Liver (tissue), 3 donors: ENCODE measurements at regions not wholly inside any gene's neighbourhood (a gene's known extent, or its start where the extent isn't known, plus 50 kb on each side); places are given as distances from the start of the nearest gene placed in this dataset.

ENCODE experiments used
- FOXA1 ChIP-seq: IDR thresholded peaks from 2 replicates; pipeline ENCODE4 v1.6.1; 2016; ENCODE audit warnings: antibody characterized with exemption
- GABPA ChIP-seq, 2 donors: IDR thresholded peaks in 1 of 2; conservative IDR thresholded peaks in 1 of 2; 2 replicates each; pipeline ENCODE4 v1.6.1; 2016; ENCODE audit warnings: antibody characterized with exemption in 2 of 2, mild to moderate bottlenecking in 1 of 2, moderate library complexity in 1 of 2
- JUND ChIP-seq, 2 donors: IDR thresholded peaks; 2 replicates each; pipeline ENCODE4 v1.6.1; 2016; ENCODE audit warnings: antibody characterized with exemption in 2 of 2
- RXRA ChIP-seq, 2 donors: IDR thresholded peaks; 2 replicates each; pipeline ENCODE4 v1.6.1; 2017 to 2018; ENCODE audit warnings: antibody characterized with exemption in 2 of 2, mild to moderate bottlenecking in 1 of 2
- TAF1 ChIP-seq: conservative IDR thresholded peaks from 2 replicates; pipeline ENCODE4 v1.6.1; 2016; ENCODE audit warnings: antibody characterized with exemption, mild to moderate bottlenecking
- TF ChIP-seq, protein P1 (sequence below): fragments of 150-350 bp; IDR thresholded peaks from 2 replicates; pipeline ENCODE4 v1.5.1; 2017; ENCODE audit warnings: improper control_type of control experiment, low read depth, low read length; ENCODE audit not compliant: missing input control
- TF ChIP-seq, protein P2 (sequence below): IDR thresholded peaks from 2 replicates; pipeline ENCODE4 v1.6.1; 2016; ENCODE audit warnings: antibody characterized with exemption, mild to moderate bottlenecking
- TF ChIP-seq, protein P3 (sequence below): IDR thresholded peaks from 2 replicates; pipeline ENCODE4 v1.6.1; 2016; ENCODE audit warnings: antibody characterized with exemption
- donor health status: healthy.
- donor health status: healthy.

DNA sequence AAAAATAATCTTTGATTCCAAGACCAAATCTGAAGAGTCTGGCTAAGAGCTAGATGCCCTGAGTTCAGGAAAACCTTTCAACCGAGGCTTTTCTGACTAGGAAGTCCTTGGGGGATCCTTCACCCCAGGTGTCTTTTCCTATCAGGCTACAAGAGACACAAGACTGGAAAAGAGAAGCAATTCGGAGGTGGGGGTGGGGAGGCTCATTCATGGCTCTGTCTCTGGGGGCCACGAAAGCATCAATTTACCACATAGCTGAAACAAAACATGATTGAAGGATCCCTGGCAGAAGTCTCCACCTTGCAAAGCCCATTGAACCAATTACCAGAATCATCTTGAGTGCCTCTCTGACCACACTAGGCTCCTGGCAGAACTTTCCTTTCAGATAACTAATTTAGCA is 239.8 kb upstream of the SALL1 start:
- TF ChIP-seq, protein P1, sequence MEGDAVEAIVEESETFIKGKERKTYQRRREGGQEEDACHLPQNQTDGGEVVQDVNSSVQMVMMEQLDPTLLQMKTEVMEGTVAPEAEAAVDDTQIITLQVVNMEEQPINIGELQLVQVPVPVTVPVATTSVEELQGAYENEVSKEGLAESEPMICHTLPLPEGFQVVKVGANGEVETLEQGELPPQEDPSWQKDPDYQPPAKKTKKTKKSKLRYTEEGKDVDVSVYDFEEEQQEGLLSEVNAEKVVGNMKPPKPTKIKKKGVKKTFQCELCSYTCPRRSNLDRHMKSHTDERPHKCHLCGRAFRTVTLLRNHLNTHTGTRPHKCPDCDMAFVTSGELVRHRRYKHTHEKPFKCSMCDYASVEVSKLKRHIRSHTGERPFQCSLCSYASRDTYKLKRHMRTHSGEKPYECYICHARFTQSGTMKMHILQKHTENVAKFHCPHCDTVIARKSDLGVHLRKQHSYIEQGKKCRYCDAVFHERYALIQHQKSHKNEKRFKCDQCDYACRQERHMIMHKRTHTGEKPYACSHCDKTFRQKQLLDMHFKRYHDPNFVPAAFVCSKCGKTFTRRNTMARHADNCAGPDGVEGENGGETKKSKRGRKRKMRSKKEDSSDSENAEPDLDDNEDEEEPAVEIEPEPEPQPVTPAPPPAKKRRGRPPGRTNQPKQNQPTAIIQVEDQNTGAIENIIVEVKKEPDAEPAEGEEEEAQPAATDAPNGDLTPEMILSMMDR, result no peak
- TF ChIP-seq FOXA1 (no peak), JUND (IDR thresholded peaks at IDR 0.05) (no peak), RXRA (IDR thresholded peaks at IDR 0.05) (no peak), TAF1 (no peak), GABPA (IDR thresholded peaks at IDR 0.05 in 1 of 2, conservative IDR thresholded peaks at IDR 0.05 in 1 of 2) (no peak)
- TF ChIP-seq, protein P2, sequence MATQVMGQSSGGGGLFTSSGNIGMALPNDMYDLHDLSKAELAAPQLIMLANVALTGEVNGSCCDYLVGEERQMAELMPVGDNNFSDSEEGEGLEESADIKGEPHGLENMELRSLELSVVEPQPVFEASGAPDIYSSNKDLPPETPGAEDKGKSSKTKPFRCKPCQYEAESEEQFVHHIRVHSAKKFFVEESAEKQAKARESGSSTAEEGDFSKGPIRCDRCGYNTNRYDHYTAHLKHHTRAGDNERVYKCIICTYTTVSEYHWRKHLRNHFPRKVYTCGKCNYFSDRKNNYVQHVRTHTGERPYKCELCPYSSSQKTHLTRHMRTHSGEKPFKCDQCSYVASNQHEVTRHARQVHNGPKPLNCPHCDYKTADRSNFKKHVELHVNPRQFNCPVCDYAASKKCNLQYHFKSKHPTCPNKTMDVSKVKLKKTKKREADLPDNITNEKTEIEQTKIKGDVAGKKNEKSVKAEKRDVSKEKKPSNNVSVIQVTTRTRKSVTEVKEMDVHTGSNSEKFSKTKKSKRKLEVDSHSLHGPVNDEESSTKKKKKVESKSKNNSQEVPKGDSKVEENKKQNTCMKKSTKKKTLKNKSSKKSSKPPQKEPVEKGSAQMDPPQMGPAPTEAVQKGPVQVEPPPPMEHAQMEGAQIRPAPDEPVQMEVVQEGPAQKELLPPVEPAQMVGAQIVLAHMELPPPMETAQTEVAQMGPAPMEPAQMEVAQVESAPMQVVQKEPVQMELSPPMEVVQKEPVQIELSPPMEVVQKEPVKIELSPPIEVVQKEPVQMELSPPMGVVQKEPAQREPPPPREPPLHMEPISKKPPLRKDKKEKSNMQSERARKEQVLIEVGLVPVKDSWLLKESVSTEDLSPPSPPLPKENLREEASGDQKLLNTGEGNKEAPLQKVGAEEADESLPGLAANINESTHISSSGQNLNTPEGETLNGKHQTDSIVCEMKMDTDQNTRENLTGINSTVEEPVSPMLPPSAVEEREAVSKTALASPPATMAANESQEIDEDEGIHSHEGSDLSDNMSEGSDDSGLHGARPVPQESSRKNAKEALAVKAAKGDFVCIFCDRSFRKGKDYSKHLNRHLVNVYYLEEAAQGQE, result no peak
- TF ChIP-seq, protein P3, sequence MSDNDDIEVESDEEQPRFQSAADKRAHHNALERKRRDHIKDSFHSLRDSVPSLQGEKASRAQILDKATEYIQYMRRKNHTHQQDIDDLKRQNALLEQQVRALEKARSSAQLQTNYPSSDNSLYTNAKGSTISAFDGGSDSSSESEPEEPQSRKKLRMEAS, result no peak
